NCI-H2081 treated with DMSO at 0.1 percent for 48 hours (cell line): ENCODE measurements at regions not wholly inside any gene's neighbourhood (a gene's known extent, or its start where the extent isn't known, plus 50 kb on each side); places are given as distances from the start of the nearest gene placed in this dataset.

ENCODE experiments used
- DNase-seq: peaks from one replicate; lab custom pipeline; 2025; lab: John Stamatoyannopoulos, UW

DNA sequence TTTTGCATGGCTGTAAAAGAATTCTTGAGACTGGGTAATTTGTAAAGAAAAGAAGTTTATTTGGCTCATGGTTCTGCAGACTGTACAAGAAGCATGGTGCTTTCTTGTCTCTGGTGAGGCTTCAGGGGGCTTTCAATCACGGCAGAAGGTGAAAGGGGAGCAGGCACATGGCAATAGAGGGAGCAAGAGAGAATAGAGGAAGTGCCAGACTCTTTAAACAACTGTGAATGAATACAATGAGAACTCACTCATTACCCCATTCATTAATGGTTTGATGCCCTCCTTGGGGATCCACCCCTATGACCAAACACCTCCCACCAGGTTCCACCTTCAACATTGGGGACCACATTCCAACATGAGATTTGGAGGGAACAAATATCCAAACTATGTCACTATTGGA lies 463.5 kb downstream of the MTX2 start:
- no peak for DNase-seq

DNA sequence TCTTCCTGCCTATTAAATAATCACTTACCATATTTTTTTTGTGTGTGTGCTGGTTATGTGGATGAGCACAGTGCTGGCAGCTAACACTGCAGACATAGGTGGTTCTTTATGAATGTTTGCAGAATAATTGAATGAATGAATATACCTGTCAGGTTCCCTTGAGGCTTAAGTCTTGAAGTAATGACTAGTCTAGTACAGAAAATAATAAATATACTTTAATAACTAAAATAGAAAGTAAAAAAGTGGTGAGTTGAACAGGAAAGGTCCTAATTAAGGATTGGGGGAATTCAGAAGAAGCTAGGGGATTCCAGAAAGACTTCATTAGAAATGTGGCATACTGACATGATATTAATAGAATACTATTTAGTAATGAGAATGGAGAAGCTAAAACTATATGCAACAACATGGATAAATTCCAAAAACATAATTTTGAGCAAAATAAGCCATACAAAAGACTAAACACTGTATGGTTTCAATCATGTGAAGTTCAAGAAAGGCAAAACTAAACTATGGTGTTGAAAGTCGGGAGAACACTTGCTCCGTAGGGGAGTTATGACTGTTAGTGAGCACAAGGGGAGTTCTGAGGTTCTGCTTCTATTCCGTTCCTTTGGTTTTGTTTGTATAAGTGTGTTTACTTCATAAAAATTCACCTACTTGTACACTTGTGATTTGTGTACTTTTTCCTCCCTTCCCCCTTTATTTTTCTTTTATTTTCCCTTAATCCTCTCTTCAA lies 464.6 kb downstream of the MTX2 start:
- DNase-seq: no peak

DNA sequence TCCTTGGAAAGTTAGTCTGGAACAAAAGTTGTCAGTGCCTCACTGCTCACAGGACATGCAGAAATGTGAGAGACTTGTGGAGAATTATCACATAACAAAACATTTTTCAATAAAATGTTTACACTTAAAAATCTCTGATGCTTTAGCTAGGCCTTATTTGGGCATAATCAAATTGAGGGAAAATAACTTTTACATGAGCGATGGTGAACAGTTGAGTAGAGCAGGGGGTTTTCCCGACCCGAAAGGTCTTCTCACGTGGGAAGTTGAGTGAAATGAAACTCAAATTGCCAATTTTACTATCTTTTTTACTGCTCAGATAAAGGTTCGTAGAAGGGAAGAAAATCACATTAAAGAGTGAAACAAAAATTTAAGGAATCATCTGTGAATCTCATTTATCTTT lies 465.6 kb downstream of the MTX2 start:
- DNase-seq: no peak

DNA sequence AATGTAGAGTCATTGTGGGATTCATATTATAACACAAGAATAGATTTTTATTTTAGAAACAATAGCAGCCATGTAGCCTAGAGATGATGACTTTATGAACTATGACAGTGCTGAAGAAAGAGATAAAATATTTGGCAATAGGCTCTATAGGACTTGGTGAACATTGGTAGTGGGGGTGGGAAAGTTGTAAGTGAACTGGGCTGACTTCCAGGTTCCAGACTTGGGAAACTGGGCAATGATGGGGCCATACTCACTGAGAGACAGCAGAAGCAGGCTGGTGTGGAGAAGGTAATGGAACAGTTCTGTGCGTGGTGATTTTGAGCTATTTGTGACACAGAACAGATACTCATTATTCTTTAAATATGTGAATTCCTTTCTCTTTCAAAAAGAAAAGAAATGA lies 470.3 kb upstream of the HNRNPA3 start:
- no peak for DNase-seq

DNA sequence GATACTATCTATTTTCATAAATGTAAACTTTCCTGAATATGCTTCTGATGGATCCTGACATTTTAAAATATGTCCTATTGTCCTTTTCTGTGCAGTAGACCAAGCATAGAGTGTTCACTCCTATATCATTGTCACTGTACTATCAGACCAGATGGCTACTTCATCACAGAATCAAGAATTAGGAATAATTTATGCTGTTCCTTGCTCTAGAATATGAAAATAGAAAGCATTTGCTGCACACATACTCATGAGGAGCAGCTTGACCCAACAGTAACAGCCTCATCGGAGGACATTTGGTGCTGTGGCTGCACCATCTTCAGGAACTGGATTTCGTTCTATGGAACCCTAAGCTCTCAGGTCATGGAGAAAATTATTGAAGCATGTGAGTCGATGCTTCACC lies 468.9 kb upstream of the HNRNPA3 start:
- DNase-seq: no peak

DNA sequence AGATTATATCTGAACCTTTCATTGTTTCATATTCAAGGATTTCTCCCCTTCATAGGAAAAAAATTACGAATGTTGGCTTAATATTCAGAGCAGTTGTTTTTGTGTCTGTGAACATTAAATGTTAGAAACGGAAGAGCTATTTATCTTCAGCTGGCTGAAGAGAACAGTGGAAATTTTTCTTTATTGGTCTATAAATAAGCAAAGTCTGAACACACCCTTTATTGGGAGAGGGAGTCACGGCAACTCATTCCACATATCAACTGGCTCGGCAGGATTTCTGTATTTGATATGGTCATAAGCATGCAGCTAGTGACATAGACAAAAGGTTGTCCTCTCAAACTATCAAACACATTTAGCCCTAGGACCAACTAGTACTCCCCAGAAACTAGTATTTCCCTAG lies 468.4 kb upstream of the HNRNPA3 start:
- no peak for DNase-seq

DNA sequence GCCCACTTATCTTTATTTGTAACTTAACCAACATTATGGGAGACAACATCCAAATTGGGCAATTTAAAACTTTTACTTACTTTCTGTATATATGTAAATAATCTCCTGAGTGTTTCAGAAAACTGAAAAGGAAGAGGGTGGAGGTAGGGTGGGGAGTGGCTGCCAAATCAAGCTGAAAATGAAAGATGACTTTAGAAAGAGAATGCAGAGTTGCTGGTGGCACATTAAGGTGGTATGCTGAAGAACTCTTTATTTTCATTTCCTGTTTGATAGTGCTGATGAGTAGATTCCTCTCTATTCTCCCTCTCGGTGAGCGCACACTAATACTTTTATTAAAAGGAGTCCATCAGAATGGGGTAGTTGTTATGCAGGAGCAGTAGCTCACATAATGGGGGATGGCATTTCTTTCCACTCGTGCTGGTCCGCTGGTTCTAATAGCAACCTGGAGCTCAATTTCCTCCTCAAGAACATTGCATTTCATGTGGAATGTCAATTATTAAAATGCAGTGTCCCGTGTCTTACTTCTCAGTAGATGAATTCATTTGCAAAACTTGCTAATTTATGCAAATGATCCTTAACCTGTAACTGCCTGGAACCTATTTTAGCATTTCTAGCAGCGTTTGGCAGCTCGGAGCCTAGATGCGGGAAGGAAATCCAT lies 466.9 kb upstream of the HNRNPA3 start:
- no peak for DNase-seq

DNA sequence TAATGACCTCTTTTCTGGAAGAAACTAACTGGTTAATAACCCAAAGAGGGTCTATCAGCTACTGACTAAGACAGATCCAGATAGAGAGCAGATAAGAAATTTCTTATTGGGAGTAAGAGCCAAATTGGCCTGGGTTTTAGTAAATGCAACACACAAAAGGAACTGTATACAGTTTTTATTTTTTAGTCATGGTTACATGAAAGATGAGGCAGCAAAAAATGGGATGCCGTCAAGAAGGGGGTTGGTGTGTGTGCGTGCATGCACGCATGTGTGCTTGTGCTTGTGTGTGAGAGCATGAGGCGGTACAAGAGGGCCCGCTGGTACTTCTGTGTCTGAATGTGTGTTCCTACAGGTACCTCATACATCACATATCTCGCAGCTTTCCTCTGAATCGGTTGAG lies 466.2 kb upstream of the HNRNPA3 start:
- no peak for DNase-seq

DNA sequence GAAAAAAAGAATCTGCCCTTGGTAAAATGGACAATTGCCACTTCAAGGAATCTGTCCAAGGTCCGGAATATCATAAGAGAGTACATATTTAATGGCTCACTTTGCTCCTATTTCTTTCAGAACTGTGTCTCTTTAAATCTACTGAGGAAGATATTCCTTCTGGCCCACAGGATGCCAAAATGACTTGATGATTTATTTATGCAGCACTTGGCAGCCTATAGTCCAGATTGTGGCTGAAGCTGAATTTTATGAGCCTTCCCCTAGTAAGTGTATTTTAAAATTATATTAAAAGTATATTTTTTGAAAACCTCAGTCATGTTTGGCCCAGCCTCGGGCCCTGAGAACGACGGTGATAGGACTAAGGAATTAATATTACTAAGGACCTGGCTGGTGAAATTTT lies 465.1 kb upstream of the HNRNPA3 start:
- no peak for DNase-seq

DNA sequence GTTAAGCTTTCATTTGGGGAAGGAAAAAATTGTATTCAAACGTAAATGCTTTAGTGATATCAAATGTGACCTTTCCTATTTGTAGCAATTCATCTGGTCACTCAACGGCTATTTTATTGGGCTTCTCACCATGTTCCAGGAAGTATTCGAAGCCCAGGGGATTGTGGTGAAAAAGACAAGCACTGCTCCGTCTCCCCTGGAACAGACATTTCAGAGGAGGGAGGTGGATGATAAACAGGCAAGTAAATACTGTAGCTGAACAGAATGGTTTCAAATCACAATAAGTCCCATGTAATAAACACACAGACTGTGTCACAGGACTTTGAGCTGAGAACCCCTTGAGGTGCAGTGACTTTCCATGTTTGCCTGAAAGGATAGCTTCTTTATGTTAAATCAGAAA lies 464.7 kb upstream of the HNRNPA3 start:
- no peak for DNase-seq

DNA sequence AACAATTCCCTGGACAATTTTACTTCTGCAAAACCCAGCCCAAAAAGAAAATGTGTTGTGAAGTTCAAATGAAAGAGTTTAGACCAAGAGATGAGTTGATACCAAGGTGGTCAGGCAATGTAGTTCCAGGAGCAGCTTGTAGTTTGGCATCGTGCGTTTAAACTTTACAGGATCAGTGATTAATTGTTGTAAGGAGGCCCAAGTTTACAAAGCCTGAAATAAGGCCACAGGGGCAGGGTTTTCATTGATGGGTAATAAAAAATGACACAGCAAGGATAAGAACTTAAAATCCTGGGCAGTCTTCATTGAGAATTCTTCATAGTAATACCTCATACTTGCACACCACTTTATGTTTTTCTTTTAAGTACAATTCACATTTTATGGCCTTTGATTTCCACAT lies 463.9 kb upstream of the HNRNPA3 start:
- DNase-seq: no peak

DNA sequence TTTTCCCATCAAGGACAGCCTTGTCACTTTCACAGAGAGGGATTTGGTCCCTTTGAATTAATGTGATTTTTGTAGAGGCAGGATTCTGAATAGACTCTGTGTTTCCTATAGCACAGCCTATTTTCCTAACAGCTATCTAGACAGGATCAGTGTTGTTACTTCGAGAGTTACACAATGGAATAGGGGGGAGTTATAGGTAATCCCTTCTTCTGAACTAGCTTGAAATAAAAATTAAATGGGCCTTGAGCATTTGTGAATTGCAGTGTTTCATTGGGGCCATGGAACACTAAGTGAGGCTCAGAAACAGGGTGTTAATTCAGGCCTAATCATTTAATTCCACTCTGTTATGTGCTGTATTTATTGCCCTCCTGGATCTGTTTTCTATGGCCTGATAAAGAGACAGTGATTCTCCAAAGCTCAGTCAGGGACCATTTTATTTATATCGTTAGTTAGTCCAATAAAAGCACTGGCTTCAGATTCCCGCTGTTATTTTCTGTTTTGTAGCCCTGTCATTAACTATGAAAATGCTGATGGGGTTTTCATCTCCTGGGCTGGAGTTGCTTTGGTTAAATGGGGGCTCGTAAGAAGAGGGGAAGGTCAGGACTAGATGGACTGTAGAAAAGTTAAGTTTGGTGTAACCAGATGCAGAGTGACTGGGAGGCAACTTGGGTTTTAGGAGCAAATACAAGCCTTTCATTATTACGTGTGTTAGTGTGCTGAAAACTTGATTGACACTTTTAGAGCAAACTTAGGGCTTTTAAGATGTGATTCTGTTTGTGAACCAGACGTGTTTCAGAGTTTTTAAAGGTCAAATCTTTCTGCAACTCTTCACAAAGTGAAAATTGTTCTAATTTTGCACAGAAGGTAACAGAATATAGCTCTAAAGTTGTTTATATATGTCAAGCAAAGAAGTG lies 461.0 kb upstream of the HNRNPA3 start:
- no peak for DNase-seq

DNA sequence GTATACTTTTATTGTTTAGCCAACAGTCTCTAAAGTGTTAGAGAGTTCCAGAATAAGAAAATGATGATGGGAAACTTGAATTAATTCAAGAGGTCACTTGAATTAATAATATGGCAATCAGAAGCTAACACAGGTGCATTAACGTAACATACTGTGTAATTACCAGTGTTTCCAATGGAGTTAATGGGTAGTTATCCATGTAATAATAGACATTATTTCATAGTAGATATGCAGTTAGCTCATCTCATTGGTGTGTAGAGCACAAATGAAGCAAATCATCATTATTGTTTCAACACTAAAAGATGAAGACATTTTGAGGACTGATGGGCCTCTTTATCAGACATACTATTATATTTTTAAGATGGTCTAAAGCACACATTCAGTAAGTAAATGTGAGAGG lies 460.3 kb upstream of the HNRNPA3 start:
- DNase-seq: no peak

DNA sequence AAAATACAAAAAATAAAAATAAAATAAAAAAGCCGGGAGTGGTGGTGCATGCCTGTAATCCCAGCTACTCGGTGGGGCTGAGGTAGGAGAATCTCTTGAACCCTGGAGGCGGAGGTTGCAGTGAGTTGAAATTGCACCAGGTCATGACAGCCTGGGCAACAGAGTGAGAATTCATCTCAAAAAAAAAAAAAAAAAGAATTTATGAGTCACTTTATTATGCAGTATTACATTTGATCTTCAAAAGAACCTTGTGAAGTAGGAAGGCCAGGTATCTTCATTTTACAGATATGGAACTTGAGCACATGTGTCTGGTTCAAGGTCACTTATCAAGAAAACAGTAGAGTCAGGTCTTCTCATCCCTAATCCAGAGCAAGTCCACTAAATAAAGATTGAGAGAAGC lies 459.4 kb upstream of the HNRNPA3 start:
- DNase-seq: no peak

DNA sequence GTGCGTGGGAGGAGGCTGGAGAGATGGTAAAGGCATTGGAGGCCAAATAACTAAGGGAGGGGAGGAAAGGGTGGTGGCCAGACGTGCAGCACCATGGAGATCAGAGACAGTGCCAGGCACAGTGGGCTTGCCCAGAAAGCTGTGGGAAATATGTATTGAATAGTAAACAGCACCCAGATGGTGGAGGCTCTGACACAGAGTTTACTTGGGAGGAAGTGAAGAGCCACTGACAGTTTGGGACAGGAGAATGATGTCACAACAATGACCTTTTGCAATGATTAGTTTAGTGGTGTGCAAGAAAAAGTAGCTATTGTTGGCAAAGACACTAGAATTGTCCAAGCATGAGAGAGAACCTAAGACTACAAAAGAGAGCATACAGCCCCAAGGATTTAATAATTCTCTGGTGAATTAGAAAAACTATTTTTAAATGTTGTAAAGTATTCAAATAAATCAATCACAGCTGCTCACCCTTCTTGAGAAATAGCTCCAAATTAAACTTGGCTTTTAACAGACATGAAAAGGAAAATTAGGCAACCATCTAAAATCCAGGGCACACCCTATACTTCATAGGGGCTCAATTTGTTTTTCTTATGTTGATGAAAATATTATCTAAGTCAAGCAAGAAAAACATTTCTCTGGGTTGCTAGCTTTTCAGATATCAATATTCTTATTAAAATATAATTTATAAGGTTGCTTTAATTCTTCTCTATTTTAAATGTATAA lies 458.7 kb upstream of the HNRNPA3 start:
- no peak for DNase-seq

DNA sequence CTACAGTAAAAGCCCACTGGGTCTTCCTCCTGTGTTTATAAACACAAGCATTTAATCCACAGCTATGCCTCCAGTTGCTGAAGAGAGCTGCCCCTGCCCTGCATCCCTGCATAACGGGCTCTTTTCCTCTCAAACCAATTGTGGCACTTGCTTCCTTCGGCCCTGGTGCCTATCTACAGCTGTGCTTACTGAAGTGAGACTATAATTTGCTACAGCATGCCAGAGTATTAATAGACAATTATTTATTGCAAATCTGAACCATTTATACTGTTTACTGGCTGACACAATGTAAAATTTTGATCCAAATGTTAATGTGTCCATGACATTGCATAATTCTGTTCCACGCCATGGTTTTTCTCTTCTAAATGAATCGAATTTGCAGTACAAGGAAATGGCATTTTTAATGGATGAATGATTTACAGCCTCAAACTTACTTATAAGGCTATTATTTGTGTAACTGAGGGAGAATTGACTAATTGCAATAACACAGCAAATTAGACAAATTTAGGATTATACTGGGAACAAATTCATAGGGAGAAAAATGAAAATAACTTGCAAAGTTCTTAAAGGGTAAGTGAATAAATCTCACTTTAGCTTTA lies 457.0 kb upstream of the HNRNPA3 start:
- DNase-seq: no peak

DNA sequence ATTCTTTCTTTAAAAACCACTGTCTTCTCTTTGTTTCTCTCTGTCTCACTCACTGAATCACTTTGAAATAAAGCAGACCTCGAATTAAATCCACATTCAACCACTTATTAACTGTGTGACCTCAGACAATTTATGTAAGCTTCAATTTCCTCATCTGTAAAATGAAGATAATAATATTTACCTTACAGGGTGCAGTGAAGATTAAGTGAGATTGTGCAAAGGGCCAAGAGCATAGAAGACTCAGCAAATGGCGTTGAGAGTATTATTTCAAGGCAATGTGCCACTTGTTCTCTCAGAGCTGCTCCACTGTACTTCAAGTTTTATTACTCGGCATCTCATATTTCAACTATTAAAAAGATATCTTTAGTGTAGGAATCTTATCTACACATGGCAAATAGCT lies 454.2 kb upstream of the HNRNPA3 start:
- DNase-seq: no peak

DNA sequence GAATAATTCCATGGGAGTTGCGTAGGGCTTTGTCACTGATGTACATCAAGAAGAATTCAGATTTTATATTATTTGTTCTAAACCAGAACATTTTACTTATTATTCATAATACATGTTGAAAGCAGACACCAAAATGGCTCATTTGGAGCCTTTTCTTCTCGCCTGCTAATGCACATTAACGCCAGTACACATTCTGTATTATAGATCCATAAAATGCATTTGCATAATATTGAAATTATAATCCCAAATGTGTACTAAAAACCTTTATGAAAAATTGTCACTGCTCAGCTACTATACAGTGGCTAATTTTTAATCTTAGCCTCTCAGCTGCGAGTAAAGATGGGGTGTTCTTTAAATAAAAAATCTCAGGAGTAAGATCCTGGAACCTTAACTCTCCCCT lies 452.2 kb upstream of the HNRNPA3 start:
- no peak for DNase-seq

DNA sequence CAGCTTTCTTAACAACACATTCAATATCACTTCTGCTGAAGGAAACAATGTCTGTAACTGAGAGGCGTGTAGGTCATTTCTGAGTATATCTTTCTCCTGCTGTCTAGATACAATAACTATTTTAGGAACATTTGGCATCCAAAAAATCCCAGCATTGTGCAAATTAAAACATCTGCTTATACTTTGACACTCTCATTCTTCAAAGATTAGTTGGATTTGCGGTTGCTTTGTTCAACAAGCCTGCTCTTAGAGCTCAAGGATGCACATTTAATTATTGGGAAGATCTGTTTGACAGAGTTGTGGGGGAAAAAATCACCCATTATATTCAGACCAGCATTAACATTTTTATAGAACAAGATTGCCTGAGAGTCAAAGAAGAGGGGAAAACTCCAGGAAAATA lies 449.5 kb upstream of the HNRNPA3 start:
- no peak for DNase-seq

DNA sequence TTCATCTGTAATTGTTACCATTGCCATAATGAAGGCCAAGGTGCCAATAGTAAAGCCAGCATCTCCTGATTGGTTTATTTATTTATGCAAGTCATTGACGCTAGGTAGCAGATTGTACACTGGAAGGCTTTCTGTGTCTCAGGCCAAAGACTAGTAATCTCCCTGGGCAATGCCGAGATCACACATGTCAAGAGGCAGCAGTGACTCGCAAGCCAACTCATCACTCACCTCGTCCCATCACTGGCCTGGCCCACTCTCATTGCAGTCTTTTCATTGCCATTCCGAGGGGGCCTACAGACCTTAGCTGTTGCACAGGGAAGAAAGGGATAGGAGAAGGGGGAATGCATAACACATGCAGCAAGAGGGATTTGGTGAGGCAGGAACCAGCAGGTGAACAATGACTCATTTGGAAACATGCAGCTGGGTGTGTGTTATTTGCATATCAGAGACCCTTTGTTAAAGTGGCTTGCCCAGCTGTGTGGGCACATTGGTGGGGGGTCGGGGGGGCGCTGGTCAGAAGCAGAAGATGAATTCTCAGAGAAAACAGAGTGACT lies 448.7 kb upstream of the HNRNPA3 start:
- no peak for DNase-seq

DNA sequence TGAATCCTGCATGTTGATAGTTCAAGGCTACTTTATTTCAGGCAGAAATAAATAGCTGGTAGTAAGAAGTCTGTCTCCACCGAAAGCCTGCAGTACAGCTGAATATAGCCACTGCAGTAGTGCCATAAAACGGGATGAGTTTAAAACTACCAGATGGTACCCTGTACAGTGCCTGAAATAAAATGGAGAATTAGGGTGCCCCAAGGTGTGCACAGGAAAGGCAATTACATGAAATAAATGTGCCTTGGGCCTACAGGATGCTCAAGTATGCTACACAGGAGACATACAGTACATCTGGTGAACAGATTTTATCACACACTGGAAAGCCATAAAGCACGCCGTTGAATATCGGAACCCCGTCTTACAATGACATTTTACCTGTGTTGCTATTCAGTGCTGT lies 447.7 kb upstream of the HNRNPA3 start:
- no peak for DNase-seq

DNA sequence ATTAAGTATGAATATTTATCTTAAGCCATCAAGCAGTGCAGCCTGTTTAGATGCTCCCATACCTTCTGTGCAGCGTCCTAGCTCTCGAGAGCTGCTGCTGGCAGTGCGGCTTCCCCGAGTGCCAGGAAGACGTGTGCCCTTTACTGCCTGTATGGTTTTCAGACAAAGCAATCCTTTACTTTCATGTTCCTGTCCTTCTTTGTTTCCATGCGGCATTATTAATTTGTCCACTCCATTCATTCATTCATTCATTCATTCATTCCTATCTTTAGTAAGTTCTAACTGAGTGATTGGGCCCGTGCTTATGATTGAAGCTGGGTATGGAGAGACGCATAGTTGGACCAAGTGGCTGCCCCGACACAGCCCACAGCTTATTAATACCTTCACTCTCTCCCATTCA lies 446.6 kb upstream of the HNRNPA3 start:
- no peak for DNase-seq
